Mucosa of stomach (tissue), 1 donor: ENCODE measurements at regions not wholly inside any gene's neighbourhood (a gene's known extent, or its start where the extent isn't known, plus 50 kb on each side); places are given as distances from the start of the nearest gene placed in this dataset.

Experiments used
- H3K27me3 ChIP-seq: one replicate; pipeline ENCODE4 v1.7.0; 2013; ENCODE audit warnings: mild to moderate bottlenecking, low read length; ENCODE audit not compliant: control insufficient read depth, insufficient read depth
- H3K36me3 ChIP-seq: one replicate; pipeline ENCODE4 v1.7.0; 2013; ENCODE audit warnings: low read length; ENCODE audit not compliant: control insufficient read depth, insufficient read depth
- H3K4me1 ChIP-seq: one replicate; pipeline ENCODE4 v1.7.0; 2013; ENCODE audit warnings: mild to moderate bottlenecking, low read length; ENCODE audit not compliant: control insufficient read depth, insufficient read depth
- H3K4me3 ChIP-seq: one replicate; pipeline ENCODE4 v1.7.0; 2013; ENCODE audit warnings: low read length
- H3K9ac ChIP-seq: one replicate; pipeline ENCODE4 v1.7.0; 2013; ENCODE audit warnings: mild to moderate bottlenecking, low read length, moderate library complexity
- H3K9me3 ChIP-seq: one replicate; pipeline ENCODE4 v1.7.0; 2013; ENCODE audit warnings: mild to moderate bottlenecking, low read length, moderate library complexity; ENCODE audit not compliant: control insufficient read depth
- donor health status: Pancreatic carcinoma.

DNA sequence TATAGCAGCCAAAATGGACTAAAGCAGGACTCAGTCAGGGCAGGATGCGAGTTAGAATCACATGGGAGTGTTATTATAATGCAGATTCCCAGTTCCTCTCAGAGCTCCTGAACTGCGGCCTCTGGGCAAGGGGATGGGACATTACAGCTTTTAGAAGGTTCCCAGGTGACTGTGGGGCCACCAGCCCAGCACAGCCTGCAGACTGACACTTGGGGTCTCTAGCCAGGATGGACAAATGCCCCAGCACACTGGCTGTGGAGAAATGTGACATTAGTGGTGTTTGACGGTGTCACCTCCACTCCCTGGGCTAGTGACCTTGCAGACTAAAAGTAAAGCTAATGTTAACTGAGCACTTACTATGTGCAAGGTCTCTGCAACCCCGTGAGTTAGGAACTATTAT is 238.0 kb upstream of the HS6ST1 start:
- no peaks in the 10 kb centered on the region for H3K36me3 ChIP-seq
- H3K9ac ChIP-seq, result no peak overlapping the region
- H3K4me1 ChIP-seq, result no peaks in the 10 kb centered on the region
- H3K4me3 ChIP-seq, result no peak overlapping the region
- no peaks in the 10 kb centered on the region for H3K27me3 ChIP-seq
- no peaks in the 10 kb centered on the region for H3K9me3 ChIP-seq

DNA sequence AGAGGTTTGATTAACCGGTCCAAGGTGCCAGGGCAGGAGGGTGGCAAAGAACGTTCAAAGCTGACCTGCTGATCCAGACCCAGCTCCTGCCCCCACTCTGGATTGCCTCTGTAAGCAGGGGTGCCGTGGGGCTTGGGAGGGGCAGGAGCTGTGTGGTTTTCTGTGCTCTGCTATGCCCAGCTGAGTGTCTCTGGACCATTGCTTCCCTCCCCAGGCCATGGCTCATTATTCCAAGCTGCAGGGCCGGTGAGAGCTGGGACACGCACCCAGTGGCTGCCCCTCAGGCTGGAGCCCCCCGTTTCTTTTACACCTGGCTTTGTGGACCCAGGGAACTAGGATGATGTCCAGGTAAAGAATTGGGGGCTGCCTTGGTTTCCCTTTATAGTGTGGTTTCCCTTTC is 238.4 kb upstream of the HS6ST1 start:
- no peaks in the 10 kb centered on the region for H3K9me3 ChIP-seq
- no peak overlapping the region for H3K9ac ChIP-seq
- no peaks in the 10 kb centered on the region for H3K36me3 ChIP-seq
- H3K4me3 ChIP-seq, result no peak overlapping the region
- H3K4me1 ChIP-seq, result no peaks in the 10 kb centered on the region
- H3K27me3 ChIP-seq, result no peaks in the 10 kb centered on the region

DNA sequence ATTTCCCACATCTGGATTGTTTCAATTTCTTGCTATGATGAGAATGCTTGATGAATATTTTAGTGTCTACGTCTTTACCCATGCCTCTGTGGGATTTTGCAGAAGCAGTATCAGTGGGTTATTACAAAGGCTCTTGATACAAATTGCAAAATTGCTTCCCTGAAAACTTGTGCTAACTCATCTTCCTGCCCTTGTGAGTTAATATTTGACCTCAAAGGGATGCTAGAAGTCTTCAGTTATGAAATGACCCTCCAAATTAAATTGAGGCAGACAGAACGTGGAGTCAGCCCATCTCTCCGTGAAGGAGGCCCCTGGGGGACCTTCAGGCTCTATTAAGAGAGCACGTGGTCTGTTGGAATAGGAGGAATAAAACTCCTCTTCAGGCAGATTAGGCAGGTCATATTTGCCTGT is 239.2 kb upstream of the HS6ST1 start:
- Histone ChIP-seq H3K9me3 (no peaks in the 10 kb centered on the region), H3K27me3 (no peaks in the 10 kb centered on the region)

DNA sequence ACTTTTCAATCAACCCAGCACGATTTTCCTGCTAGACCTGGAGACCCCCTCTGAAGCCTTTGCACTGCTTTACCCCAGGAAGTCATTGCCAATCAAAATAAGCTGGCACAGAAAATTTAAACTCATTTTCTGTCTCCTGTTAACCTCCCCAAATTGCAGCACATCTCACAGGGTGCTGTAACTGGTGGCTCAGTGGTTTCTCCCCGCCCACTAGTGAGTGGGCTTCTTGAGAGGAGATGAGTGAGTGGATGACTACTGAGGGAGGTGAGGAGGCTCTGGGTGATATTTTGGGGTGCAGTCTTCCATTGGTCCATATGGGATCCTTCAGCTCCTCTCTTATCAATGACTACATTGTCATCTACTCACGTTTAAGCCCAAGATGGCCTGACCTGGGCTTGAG is 239.8 kb upstream of the HS6ST1 start:
- no peak overlapping the region for H3K4me3 ChIP-seq
- H3K9ac ChIP-seq, result no peak overlapping the region
- H3K36me3 ChIP-seq, result no peaks in the 10 kb centered on the region
- no peaks in the 10 kb centered on the region for H3K4me1 ChIP-seq
- no peaks in the 10 kb centered on the region for H3K9me3 ChIP-seq
- H3K27me3 ChIP-seq, result no peaks in the 10 kb centered on the region

More for the DNA sequence above, 239.2 kb upstream of the HS6ST1 start:
- Histone ChIP-seq H3K4me3 (no peak overlapping the region), H3K9ac (no peak overlapping the region), H3K36me3 (no peaks in the 10 kb centered on the region), H3K4me1 (no peaks in the 10 kb centered on the region)

DNA sequence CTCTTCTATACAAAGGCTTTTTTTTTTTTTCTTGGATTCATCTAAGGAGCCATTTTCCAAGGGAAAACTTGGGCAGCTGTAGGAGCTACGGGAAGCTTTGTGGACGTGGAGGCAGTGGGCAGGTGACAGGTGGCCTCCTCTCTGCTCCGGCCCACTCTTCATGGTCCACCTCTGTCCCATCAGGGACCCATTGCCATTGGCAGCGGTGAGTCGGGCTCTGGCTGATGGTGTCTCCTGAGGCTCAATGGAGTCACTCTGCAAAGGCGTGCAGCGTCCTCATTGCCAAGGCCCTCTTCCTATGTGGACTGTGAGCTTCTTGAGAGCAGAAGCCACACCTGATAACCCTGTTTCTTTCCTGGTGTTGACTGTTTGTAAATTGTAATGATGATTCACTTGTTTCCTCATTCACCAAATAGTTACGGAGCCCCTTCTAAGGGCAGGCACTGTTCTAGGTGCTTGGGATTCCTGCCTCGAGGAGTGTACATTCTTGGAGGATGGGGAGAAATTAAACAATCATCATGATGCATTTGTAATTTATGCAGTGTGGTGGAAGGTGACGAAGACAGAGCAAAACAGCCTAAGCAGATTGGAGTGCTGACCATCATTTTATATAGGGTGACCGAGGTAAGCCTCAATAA is 240.3 kb upstream of the HS6ST1 start:
- no peaks in the 10 kb centered on the region for H3K36me3 ChIP-seq

DNA sequence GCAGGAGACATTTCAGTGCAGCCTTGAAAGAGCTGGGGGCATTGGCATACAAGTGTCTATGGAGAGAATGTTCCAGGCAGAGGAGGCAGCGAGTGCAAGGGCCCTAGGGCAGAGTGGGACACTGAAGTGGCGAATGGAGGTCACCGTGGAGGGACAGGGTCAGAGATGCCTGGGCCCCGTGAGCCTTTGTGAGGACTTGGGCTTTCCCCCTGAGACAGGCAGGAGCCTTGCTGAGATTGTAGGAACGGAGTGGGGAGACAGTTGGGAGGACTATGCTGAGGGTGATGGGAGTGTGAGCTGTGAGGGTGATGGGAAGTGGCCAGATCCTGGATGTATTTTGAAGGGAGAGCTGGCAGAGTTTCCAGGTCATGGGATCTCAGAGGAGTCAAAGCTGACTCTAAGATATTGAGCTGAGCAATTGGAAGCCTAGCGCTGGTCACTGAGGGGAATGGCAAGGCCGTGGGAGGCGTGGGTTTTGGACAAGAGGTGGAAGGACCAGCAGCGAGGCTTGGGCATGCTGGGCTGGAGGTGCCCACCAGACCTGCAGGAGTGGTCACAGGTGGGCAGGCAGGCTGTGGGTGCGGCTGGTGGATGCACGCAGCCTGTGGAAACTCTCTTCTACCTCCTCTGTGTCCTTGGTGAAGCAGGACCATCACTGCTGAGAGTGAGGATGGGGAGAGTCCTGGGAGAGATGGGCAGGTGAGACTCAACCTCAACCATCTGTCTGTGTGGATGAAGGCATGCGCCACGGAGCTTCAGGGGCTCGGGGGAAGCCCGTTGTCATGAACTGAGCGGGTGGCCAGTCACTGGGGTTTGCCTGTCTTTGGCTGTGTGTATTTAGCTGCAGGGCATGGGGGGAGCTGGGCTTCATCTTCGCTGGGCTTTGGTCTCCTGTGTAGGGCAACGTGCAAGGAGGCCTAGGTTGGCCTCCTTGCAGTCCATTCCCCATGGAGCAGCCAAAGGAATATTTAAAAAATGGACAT is 241.2 kb upstream of the HS6ST1 start:
- Histone ChIP-seq H3K9me3 (no peaks in the 10 kb centered on the region), H3K4me1 (no peaks in the 10 kb centered on the region), H3K36me3 (no peaks in the 10 kb centered on the region), H3K27me3 (no peaks in the 10 kb centered on the region), H3K4me3 (no peak overlapping the region), H3K9ac (no peak overlapping the region)

More for the DNA sequence above, 240.3 kb upstream of the HS6ST1 start:
- Histone ChIP-seq H3K27me3 (no peaks in the 10 kb centered on the region), H3K4me3 (no peak overlapping the region), H3K9ac (no peak overlapping the region), H3K4me1 (no peaks in the 10 kb centered on the region), H3K9me3 (no peaks in the 10 kb centered on the region)

DNA sequence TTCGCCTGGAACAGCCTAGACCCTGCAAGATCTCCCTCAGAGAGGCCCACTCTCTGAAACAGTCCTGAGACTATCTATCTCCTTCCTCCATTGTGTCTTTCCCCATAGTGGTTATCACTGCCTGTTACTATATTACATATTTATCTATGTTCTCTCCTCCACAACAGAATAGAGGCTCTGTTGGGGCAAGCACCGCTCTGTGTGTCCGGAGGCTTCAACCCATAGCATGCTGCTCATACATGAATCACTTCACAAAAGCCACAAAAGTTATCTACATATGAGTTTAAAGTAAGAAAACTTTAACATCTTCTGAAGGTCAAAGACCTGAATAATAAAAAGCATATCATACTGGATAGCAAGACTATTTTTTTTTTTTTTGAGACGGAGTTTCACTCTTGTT is 242.1 kb upstream of the HS6ST1 start:
- Histone ChIP-seq H3K9ac (no peak overlapping the region), H3K4me1 (no peaks in the 10 kb centered on the region), H3K36me3 (no peaks in the 10 kb centered on the region), H3K9me3 (no peaks in the 10 kb centered on the region), H3K4me3 (no peak overlapping the region), H3K27me3 (no peaks in the 10 kb centered on the region)

DNA sequence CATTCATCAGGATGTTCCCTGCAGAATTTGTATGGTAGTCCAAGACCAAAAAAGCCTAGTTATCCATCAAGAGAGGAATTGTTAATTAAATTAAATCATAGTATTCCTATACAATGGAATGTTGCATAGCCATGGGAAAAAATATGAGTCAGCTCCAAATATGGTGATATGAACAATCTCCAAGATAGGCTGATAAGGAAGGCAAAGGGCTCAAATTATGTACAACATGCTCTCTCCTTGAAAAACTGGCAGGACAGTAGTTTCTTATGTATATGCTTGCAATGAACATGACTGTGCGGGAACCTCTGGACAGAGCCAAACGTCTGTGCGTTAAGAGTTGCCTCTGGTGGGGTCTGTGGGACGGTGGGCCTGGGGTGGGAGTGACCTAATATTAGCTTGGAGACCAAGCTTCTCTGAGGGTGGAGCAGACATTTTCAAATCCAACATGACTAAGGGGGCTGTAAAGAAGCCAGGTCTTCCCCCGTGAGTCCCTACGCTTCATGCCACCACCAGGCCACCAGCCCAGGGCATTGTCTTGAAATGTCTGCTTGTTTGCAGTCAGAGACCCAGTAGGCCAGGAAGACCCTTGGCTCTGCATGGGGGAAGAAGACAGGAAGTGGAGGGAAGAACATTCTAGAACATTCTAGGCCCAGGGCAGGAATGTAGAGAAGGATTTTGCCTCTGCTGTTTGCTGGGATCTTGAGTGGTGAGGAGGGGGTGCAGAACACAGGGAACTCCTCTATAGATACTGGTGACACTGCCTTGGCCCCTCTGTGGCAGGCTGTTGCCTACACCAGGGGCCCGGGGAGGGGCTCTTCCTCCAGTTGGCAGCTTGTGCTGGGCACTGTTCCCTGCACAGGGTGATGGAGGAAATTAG is 244.0 kb upstream of the HS6ST1 start:
- Histone ChIP-seq H3K4me3 (no peak overlapping the region), H3K36me3 (no peaks in the 10 kb centered on the region), H3K4me1 (no peaks in the 10 kb centered on the region), H3K9ac (no peak overlapping the region), H3K9me3 (no peaks in the 10 kb centered on the region), H3K27me3 (no peaks in the 10 kb centered on the region)

DNA sequence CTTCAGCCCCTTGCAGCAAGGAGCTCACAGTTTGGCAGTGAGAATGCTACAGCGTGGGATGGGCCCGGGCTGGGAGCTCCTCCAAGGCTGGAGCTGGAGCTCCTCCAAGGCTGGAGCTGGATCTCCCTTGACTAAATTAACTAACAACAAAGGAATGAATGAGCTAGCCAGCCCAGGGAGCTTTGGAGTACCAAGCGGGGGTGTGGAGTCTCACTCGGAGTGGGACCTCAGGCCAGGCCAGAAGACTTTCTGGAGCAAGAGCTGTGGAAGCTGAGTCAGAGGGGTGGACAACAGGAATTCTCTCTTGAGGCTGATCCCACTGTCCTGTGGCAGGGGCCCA is 244.7 kb upstream of the HS6ST1 start:
- H3K9me3 ChIP-seq, result no peaks in the 10 kb centered on the region
- no peaks in the 10 kb centered on the region for H3K4me1 ChIP-seq
- H3K4me3 ChIP-seq, result no peak overlapping the region
- no peaks in the 10 kb centered on the region for H3K27me3 ChIP-seq
- no peaks in the 10 kb centered on the region for H3K36me3 ChIP-seq
- no peak overlapping the region for H3K9ac ChIP-seq

DNA sequence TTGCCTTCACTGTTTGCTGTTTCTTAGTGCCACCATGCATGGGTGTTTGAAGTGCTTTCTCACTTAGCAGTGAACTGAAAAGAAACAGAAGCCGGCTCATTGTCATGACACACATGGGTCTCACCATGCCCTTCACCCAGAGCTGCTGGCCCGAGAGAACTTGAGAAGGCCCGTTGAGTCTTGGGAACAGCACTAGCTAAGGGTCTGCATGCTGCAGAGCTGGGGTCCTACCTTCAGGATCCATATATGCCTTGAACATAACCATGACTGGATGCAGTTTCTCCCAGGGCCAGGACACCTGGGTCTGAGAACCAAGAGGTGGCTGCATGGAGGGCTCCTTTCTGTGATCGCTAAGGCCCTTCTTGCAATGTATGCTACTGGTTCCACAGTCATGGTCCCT is 245.5 kb upstream of the HS6ST1 start:
- Histone ChIP-seq H3K27me3 (no peaks in the 10 kb centered on the region), H3K36me3 (no peaks in the 10 kb centered on the region), H3K9ac (no peak overlapping the region), H3K9me3 (no peaks in the 10 kb centered on the region), H3K4me3 (no peak overlapping the region), H3K4me1 (no peaks in the 10 kb centered on the region)

DNA sequence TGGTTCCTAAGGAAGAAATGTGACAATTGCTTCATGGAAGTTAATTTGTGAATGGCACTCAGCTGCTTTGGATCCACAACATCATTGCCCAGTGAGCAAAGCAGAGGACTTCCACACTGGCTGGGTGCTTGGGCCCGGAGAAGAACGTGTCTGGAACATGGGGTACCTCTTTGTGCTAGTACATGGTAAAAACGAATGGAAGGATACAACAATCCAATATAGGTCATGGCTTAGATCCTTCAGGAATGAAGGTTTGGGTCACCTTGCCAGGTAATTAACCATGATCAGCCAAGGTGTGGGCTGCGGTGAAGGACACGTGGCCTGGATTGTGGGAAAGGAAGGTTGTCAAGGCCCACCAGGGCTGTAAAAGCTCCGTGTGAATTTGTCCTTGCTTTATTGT is 245.9 kb upstream of the HS6ST1 start:
- H3K27me3 ChIP-seq, result no peaks in the 10 kb centered on the region
- no peak overlapping the region for H3K9ac ChIP-seq
- no peaks in the 10 kb centered on the region for H3K9me3 ChIP-seq
- no peaks in the 10 kb centered on the region for H3K4me1 ChIP-seq
- no peaks in the 10 kb centered on the region for H3K36me3 ChIP-seq
- H3K4me3 ChIP-seq, result no peak overlapping the region

DNA sequence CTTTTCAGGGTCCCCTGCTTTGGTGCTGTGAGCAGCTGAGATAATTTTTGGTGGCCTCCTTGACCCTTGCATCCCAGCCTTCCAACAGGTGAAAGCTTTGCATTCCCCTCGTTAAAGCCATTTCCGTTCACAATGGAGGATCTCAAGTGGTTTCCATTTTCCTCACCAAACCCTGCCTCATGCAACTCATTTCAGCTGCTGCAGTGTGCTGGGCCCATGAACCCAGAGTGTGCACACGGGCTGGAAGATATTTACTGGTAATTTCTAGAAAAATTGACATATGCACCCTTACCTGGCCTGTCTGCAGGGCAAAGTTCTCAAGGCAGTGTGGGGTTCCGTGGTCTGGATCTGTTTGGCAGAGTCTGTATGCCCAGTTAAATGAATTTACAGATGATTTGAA is 246.8 kb upstream of the HS6ST1 start:
- Histone ChIP-seq H3K27me3 (no peaks in the 10 kb centered on the region), H3K4me3 (no peak overlapping the region), H3K36me3 (no peaks in the 10 kb centered on the region), H3K9ac (no peak overlapping the region), H3K4me1 (no peaks in the 10 kb centered on the region), H3K9me3 (no peaks in the 10 kb centered on the region)
